Upper lobe of left lung (tissue), 6 donors: ENCODE measurements at regions not wholly inside any gene's neighbourhood (a gene's known extent, or its start where the extent isn't known, plus 50 kb on each side); places are given as distances from the start of the nearest gene placed in this dataset.

Experiments used
- ATAC-seq, 2 donors: fragments of 200-7000 bp; cut with Tn5 transposase; one replicate each; pipeline ENCODE4 v1.9.1; 2022; ENCODE audit warnings: mild to moderate bottlenecking in 2 of 2, moderate library complexity in 2 of 2; ENCODE audit not compliant: low FRiP score in 2 of 2
- DNase-seq, 2 donors: peaks; one replicate each; pipeline ENCODE4 v3.0.0-alpha.2; 2019 to 2020
- H3K27ac ChIP-seq, 4 donors: fragments of 200-600 bp; sonication (generic); one replicate each; pipeline ENCODE4 v1.5.1; 2016 to 2019
- H3K27me3 ChIP-seq, 4 donors: fragments of 200-600 bp; sonication (generic); one replicate each; pipeline ENCODE4 v1.5.1; 2017 to 2019
- H3K36me3 ChIP-seq, 4 donors: fragments of 200-600 bp; sonication (generic); one replicate each; pipeline ENCODE4 v1.5.1; 2016 to 2019
- H3K4me1 ChIP-seq, 4 donors: fragments of 200-600 bp; sonication (generic); one replicate each; pipeline ENCODE4 v1.5.1; 2018 to 2019
- H3K4me3 ChIP-seq, 4 donors: fragments of 200-600 bp; sonication (generic); one replicate each; pipeline ENCODE4 v1.5.1; 2017 to 2019; ENCODE audit warnings: mild to moderate bottlenecking in 2 of 4, moderate library complexity in 1 of 4
- H3K9me3 ChIP-seq, 4 donors: fragments of 200-600 bp; sonication (generic); one replicate each; pipeline ENCODE4 v1.5.1; 2018 to 2019
- EP300 ChIP-seq, 4 donors: sonication (generic); formaldehyde crosslinking; IDR thresholded peaks; one replicate each; pipeline ENCODE4 v1.5.1; 2017; ENCODE audit warnings: antibody characterized with exemption in 4 of 4, control low read depth in 2 of 4
- POLR2A ChIP-seq, 4 donors: fragments of 450-650 bp; IDR thresholded peaks; one replicate each; pipeline ENCODE4 v1.5.1; 2016 to 2017; ENCODE audit warnings: antibody characterized with exemption in 4 of 4, mild to moderate bottlenecking in 2 of 4
- POLR2AphosphoS5 ChIP-seq, 2 donors: sonication (generic); formaldehyde crosslinking; IDR thresholded peaks; one replicate each; pipeline ENCODE4 v1.5.1; 2017; ENCODE audit warnings: antibody characterized with exemption in 2 of 2
- WGBS, 2 donors: methylation state at CpG; one replicate each; pipeline ENCODE4 v1.1.5; 2017 to 2018; 5-methylcytosine and 5-hydroxymethylcytosine counted together
- TF ChIP-seq, protein P1 (sequence below), 6 experiments: fragments of 450-650 bp in 4 of 6; fragments of 200-600 bp in 2 of 6; sonication (generic) in 2 of 6; IDR thresholded peaks; one replicate each; pipeline ENCODE4 v1.5.1; 2016 to 2019; ENCODE audit warnings: antibody characterized with exemption in 6 of 6
- donor health status: DM: no; HTN: no; CAD: no; lungs with moderate emphysema.
- donor health status: DM: no; HTN: yes; CAD: no; lungs with severe emphysema.

DNA sequence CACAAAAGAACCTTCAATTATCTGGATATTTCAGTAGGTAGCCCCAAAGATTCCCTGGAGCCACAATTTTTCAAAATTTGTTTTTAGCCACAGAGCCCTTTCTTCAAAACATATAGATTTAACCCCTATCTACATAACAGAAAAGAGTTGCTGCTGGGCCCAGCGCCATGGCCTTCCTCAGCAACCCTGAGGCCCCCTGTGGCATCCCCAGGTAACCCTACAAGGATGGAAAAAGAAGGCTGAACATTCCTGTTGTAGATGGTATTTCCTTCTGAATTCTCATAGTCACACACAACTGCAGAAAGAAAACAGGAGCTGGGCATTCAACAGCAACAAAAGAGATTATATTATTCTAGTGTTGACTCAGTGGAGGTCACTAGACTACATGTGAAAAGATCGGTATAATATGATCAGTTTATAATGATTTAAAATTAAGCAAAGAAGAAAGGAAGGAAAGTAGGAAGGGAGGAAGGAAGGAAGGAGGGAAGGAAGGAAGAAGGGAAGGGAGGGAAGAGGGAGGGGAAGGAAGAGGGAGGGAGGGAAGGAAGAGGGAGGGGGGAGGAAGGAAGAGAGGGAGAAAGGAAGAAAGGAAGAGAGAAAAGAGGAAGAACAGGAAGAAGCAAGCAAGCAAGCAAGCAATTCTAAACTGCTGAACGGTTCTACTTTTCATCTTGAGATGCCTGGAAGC is 342.5 kb upstream of the NR2F2 start:
- no peak for DNase-seq
- TF ChIP-seq, protein P1, sequence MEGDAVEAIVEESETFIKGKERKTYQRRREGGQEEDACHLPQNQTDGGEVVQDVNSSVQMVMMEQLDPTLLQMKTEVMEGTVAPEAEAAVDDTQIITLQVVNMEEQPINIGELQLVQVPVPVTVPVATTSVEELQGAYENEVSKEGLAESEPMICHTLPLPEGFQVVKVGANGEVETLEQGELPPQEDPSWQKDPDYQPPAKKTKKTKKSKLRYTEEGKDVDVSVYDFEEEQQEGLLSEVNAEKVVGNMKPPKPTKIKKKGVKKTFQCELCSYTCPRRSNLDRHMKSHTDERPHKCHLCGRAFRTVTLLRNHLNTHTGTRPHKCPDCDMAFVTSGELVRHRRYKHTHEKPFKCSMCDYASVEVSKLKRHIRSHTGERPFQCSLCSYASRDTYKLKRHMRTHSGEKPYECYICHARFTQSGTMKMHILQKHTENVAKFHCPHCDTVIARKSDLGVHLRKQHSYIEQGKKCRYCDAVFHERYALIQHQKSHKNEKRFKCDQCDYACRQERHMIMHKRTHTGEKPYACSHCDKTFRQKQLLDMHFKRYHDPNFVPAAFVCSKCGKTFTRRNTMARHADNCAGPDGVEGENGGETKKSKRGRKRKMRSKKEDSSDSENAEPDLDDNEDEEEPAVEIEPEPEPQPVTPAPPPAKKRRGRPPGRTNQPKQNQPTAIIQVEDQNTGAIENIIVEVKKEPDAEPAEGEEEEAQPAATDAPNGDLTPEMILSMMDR (IDR thresholded peaks at IDR 0.05), result no peak
- TF ChIP-seq POLR2AphosphoS5 (IDR thresholded peaks at IDR 0.05) (no peak), POLR2A (IDR thresholded peaks at IDR 0.05) (no peak), EP300 (IDR thresholded peaks at IDR 0.05) (no peak)
- no peaks in the 10 kb centered on the region for H3K9me3 ChIP-seq
- 59 to 62% methylated on average over 3 of the region's 3 CpGs for WGBS, 2 donors
- ATAC-seq, result no peak
- no peaks in the 10 kb centered on the region for H3K36me3 ChIP-seq
- no peaks in the 10 kb centered on the region for H3K27me3 ChIP-seq
- H3K27ac ChIP-seq, result no peak overlapping the region
- no peak overlapping the region for H3K4me3 ChIP-seq
- H3K4me1 ChIP-seq, result no peaks in the 10 kb centered on the region

DNA sequence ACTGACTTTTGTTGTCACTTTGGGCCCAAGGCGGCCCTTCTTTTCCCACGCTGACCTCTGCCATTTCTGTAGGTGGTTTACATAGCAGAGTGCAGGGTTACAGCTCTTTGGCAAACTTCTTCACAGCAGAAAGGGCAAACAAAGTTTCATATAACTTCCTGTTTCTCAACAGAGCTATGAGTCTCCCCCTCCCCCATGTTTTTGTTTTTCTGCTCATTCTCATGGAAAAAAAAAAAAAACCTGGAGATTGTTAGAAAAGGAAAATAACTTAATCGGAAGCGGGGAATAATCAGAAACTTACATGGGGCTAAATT is 342.0 kb upstream of the NR2F2 start:
- ATAC-seq (no peak), DNase-seq (no peak)
- TF ChIP-seq POLR2AphosphoS5 (IDR thresholded peaks at IDR 0.05) (no peak), POLR2A (IDR thresholded peaks at IDR 0.05) (no peak), EP300 (IDR thresholded peaks at IDR 0.05) (no peak)
- TF ChIP-seq, protein P1 (IDR thresholded peaks at IDR 0.05), result no peak
- H3K4me1 ChIP-seq, result no peaks in the 10 kb centered on the region
- no peaks in the 10 kb centered on the region for H3K9me3 ChIP-seq
- no peak overlapping the region for H3K27ac ChIP-seq
- no peak overlapping the region for H3K4me3 ChIP-seq
- 48 to 51% methylated on average over 4 of the region's 4 CpGs for WGBS, 2 donors
- no peaks in the 10 kb centered on the region for H3K27me3 ChIP-seq
- no peaks in the 10 kb centered on the region for H3K36me3 ChIP-seq

DNA sequence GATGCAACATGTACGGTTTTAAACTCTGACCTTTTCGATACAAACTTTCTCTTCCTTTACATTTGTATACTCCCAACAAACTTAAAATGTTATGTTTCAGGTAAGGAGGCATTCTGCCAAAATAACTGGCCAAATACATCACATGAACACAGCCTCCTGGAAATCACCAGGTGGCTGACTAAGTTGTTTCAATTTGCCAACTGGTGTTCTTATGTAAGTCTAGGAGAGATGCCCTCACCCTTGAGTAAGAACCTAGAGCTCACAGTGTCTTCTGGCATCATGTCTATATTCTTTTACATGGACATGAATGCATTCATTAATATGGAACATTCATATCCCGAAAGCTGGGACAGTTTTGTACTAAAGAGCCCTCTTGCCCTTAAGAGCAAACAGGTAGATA is 341.1 kb upstream of the NR2F2 start:
- TF ChIP-seq EP300 (IDR thresholded peaks at IDR 0.05) (no peak), POLR2AphosphoS5 (IDR thresholded peaks at IDR 0.05) (no peak), POLR2A (IDR thresholded peaks at IDR 0.05) (no peak)
- TF ChIP-seq, protein P1 (IDR thresholded peaks at IDR 0.05), result no peak
- Histone ChIP-seq H3K9me3 (no peaks in the 10 kb centered on the region), H3K36me3 (no peaks in the 10 kb centered on the region), H3K4me1 (no peaks in the 10 kb centered on the region), H3K4me3 (no peak overlapping the region), H3K27ac (no peak overlapping the region), H3K27me3 (no peaks in the 10 kb centered on the region)
- ATAC-seq (no peak), DNase-seq (no peak)
- 88 to 93% methylated on average over 3 of the region's 3 CpGs for WGBS, 2 donors

DNA sequence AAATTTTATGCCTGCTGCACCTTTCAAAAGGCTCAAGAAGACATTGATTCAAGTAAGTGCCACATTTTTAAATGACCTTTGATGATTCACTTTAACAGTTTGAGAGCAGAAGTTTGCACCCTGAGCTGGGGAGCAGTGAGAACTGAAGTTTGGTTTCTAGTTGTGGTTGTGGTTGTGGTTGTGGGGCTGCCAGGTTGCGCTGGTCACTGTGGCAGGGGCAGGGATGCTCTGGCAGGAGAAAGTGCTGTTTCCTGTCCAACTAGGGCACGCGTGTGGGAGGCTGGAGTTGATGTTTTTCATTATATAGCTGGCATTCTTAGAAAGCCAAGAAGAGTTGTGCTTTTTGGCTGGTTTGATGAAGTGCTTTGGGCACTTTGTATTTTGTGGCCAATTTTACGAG is 339.7 kb upstream of the NR2F2 start:
- Histone ChIP-seq H3K27me3 (no peaks in the 10 kb centered on the region), H3K36me3 (no peaks in the 10 kb centered on the region), H3K4me3 (no peak overlapping the region), H3K4me1 (no peaks in the 10 kb centered on the region), H3K27ac (no peak overlapping the region), H3K9me3 (no peaks in the 10 kb centered on the region)
- ATAC-seq, result no peak
- no peak for DNase-seq
- WGBS, 2 donors, result 62 to 76% methylated on average over 4 of the region's 4 CpGs
- TF ChIP-seq POLR2AphosphoS5 (IDR thresholded peaks at IDR 0.05), result no peak

DNA sequence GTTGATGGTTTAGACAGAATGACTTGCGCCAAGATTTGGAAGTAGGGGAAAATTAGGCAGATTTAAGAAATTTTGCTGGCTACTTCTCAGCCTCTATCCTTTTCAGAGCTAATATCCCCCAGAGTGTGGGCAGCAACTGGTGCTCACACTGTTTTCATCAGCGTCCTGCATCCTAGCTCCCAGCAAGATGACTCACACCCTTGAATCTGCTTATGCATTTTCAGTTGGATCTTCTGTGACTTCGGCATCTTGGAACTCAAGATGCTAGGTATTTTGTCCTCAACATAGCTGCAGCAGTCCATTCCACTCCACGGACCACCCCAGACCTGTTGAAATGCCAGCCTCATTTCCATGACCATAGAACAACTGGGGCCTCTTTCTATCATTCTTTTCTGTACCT is 336.1 kb upstream of the NR2F2 start:
- H3K4me1 ChIP-seq, result no peaks in the 10 kb centered on the region
- no peak overlapping the region for H3K4me3 ChIP-seq
- no peak for TF ChIP-seq EP300 (IDR thresholded peaks at IDR 0.05)
- DNase-seq (no peak), ATAC-seq (no peak)
- 85 to 95% methylated on average over 4 of the region's 4 CpGs for WGBS, 2 donors
- no peak overlapping the region for H3K27ac ChIP-seq
- H3K9me3 ChIP-seq, result no peaks in the 10 kb centered on the region
- no peaks in the 10 kb centered on the region for H3K36me3 ChIP-seq
- H3K27me3 ChIP-seq, result no peaks in the 10 kb centered on the region

DNA sequence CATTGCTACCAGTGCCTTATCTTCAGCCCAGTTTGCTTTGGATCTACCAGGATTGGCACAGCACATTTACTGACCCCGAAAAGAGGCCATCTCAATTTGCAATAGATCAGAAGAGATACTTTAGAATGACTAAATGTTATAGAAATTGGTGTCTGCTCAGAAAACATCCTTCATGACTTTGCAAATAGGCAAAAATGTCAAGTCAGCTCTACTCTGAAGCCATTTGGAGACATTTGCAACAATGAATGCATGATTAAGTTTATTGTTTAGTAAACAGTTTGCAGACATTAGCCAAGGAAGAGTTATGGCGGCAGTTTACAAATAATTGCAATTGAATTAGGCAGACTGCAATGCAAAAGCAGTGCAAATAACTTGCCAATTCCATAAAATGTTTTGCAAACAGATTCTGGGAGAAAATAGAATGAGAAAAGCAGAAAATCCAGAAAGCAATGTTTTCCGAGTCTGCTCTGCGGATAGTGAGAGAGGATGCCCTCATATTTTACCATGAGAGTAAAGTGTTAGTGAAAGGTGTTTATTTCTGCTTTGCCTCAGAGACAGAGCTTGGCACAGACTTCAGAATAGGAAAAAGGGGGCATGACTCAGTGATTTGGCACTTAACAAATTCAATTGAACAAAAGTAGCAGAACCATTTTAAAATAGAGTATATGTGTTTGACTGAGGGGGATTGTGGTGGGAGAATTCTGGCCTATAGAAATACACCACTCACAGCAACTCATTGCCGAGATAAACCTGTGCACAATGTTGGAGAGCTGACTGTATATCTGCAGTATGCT is 334.9 kb upstream of the NR2F2 start:
- Histone ChIP-seq H3K4me1 (no peaks in the 10 kb centered on the region), H3K36me3 (no peaks in the 10 kb centered on the region), H3K9me3 (no peaks in the 10 kb centered on the region), H3K27me3 (no peaks in the 10 kb centered on the region), H3K27ac (no peak overlapping the region), H3K4me3 (no peak overlapping the region)
- DNase-seq (no peak), ATAC-seq (no peak)
- WGBS, 2 donors, result 77 to 82% methylated on average over 5 of the region's 5 CpGs
- no peak for TF ChIP-seq EP300 (IDR thresholded peaks at IDR 0.05)
- no peak for TF ChIP-seq POLR2AphosphoS5 (IDR thresholded peaks at IDR 0.05)
- TF ChIP-seq, protein P1 (IDR thresholded peaks at IDR 0.05), result no peak
- no peak for TF ChIP-seq POLR2A (IDR thresholded peaks at IDR 0.05)
